Lower lobe of right lung (tissue), 2 donors: ENCODE measurements at regions not wholly inside any gene's neighbourhood (a gene's known extent, or its start where the extent isn't known, plus 50 kb on each side); places are given as distances from the start of the nearest gene placed in this dataset.

Source experiments
- ATAC-seq, 2 donors: fragments of 200-7000 bp; cut with Tn5 transposase; one replicate each; pipeline ENCODE4 v1.9.1; 2020 to 2022; ENCODE audit warnings: mild to moderate bottlenecking in 2 of 2, moderate library complexity in 2 of 2
- DNase-seq: peaks from one replicate; pipeline ENCODE4 v3.0.0-alpha.2; 2020
- H3K27ac ChIP-seq: fragments of 200-600 bp; one replicate; pipeline ENCODE4 v1.8.0; 2022
- H3K27me3 ChIP-seq: fragments of 200-600 bp; one replicate; pipeline ENCODE4 v1.8.0; 2022; ENCODE audit warnings: low read depth
- H3K36me3 ChIP-seq: fragments of 200-600 bp; one replicate; pipeline ENCODE4 v1.8.0; 2022; ENCODE audit warnings: mild to moderate bottlenecking
- H3K4me1 ChIP-seq: fragments of 200-600 bp; one replicate; pipeline ENCODE4 v1.8.0; 2022
- H3K4me3 ChIP-seq: fragments of 200-600 bp; one replicate; pipeline ENCODE4 v1.8.0; 2022; ENCODE audit warnings: mild to moderate bottlenecking
- H3K9me3 ChIP-seq: fragments of 200-600 bp; one replicate; pipeline ENCODE4 v1.8.0; 2022
- intact Hi-C: fragments of 100-400 bp; cut with DNase I; formaldehyde crosslinking; loops from one replicate; pipeline ENCODE4 v1.11.0; 2022
- TF ChIP-seq, protein P1 (sequence below): fragments of 200-600 bp; IDR thresholded peaks from one replicate; pipeline ENCODE4 v1.8.0; 2022; ENCODE audit warnings: antibody characterized with exemption, mild to moderate bottlenecking
- donor health status: DM: no; HTN: yes; CAD: no; lungs with severe emphysema.

DNA sequence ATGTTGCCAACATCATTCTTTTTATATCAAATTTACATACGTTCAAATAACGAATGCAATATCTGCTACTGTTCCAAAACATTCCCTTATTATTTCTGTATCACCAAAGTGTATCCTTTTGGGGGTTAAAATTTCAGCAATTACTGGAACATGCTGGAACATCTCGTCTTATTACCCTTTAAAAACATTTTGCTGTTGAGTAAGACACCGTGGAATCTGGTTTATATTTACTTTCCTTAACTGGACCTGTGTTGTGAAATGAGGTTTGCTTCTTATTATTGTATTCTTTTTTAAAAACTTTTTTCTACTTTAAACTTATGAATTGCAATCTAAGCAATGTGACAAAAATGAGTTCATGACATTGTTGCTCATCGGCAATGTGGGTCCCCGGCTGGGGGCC lies 87.4 kb upstream of the PTPRM start:
- Histone ChIP-seq H3K9me3 (no peaks in the 10 kb centered on the region), H3K27ac (no peak overlapping the region), H3K4me3 (no peak overlapping the region), H3K4me1 (no peaks in the 10 kb centered on the region), H3K36me3 (no peaks in the 10 kb centered on the region), H3K27me3 (no peaks in the 10 kb centered on the region)
- intact Hi-C loops, result no loop called here
- ATAC-seq, result no peak
- no peak for DNase-seq
- TF ChIP-seq, protein P1, sequence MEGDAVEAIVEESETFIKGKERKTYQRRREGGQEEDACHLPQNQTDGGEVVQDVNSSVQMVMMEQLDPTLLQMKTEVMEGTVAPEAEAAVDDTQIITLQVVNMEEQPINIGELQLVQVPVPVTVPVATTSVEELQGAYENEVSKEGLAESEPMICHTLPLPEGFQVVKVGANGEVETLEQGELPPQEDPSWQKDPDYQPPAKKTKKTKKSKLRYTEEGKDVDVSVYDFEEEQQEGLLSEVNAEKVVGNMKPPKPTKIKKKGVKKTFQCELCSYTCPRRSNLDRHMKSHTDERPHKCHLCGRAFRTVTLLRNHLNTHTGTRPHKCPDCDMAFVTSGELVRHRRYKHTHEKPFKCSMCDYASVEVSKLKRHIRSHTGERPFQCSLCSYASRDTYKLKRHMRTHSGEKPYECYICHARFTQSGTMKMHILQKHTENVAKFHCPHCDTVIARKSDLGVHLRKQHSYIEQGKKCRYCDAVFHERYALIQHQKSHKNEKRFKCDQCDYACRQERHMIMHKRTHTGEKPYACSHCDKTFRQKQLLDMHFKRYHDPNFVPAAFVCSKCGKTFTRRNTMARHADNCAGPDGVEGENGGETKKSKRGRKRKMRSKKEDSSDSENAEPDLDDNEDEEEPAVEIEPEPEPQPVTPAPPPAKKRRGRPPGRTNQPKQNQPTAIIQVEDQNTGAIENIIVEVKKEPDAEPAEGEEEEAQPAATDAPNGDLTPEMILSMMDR, result no peak

DNA sequence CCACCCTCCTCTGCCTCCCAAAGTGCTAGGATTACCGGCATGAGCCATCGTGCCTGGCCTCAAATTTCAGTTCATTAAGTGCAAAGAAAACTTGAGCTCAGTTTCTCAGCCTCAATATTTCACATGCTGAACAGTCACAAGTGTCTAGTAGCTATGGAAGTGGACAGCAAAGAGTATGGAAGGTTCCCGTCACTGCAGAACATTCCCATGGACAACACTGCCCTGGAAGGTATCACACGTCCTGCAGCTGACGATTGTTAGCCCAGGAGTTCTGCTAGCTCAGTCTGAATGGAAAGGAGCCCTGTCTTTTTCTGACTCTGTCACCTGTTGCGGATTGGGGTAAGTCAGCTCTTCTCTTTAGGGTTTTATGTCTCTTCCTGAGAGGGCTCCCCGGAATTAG lies 86.2 kb upstream of the PTPRM start:
- Histone ChIP-seq H3K9me3 (no peaks in the 10 kb centered on the region), H3K4me3 (no peak overlapping the region), H3K36me3 (no peaks in the 10 kb centered on the region), H3K27me3 (no peaks in the 10 kb centered on the region), H3K27ac (no peak overlapping the region), H3K4me1 (no peaks in the 10 kb centered on the region)
- intact Hi-C loops, result no loop called here
- TF ChIP-seq, protein P1, result no peak
- ATAC-seq, result no peak
- DNase-seq, result no peak

DNA sequence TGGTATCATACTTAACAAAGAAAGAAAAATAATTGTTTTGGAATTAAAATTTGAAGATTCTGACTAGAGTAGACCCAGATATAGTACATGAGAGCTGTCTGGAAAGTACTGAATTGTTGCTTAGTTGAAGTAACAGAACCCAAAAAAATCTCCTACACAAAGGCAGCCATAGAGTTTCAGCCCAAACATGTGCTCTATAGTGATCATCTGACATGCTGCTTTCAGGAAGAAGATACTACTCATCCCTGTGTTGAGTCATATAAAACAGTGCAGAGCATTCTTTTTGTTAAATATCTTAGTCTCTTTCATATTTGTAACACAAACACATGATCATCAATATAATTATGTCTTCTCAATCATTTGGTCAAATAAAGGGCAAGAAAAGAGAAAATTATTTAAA lies 84.8 kb upstream of the PTPRM start:
- H3K4me3 ChIP-seq, result no peak overlapping the region
- intact Hi-C loops, result no loop called here
- TF ChIP-seq, protein P1, result no peak
- no peaks in the 10 kb centered on the region for H3K9me3 ChIP-seq
- no peak overlapping the region for H3K27ac ChIP-seq
- H3K4me1 ChIP-seq, result no peaks in the 10 kb centered on the region
- ATAC-seq, result no peak
- H3K27me3 ChIP-seq, result no peaks in the 10 kb centered on the region
- no peak for DNase-seq
- no peaks in the 10 kb centered on the region for H3K36me3 ChIP-seq

DNA sequence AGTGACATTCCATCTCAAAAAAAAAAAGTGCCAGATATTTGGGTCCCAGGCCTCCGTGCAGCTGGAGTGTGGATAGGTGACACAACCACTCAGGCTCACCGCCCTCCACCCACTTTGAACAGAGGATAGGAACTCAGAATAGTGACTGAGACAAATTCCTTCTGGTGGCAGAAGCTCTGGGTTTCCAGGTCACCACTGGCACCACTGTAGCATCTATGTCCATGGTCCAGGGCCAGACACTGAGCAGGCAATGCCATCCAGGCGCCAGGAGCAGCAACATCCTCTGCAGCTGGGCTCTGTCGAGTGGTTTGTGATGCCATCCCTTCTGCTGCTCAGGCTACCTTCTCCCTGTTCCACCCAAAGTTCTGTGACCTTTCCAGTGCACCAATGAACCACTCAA lies 81.5 kb upstream of the PTPRM start:
- Histone ChIP-seq H3K4me3 (no peak overlapping the region), H3K27ac (no peak overlapping the region), H3K9me3 (no peaks in the 10 kb centered on the region), H3K27me3 (no peaks in the 10 kb centered on the region), H3K4me1 (no peaks in the 10 kb centered on the region), H3K36me3 (no peaks in the 10 kb centered on the region)
- no peak for ATAC-seq
- intact Hi-C loops, result no loop called here
- TF ChIP-seq, protein P1, result no peak
- no peak for DNase-seq

DNA sequence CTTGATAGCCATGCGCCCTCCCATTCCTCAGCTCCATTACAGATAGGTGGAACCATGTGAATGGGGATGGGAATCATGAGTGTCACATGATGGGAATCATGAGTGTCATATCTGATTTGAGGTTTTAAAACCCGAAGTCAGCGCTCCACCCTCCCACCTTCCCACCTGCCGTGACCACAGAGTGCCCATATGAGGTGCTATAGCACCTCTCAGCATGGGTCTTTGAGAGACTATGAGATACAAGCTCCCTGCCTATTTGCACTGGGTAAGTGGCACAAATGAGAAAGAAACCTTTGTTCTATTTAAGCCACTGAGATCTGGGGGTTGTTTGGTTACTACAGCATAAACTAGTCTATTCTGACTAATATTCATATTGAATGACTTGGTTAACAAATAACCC lies 78.5 kb upstream of the PTPRM start:
- Histone ChIP-seq H3K4me3 (no peak overlapping the region), H3K36me3 (no peaks in the 10 kb centered on the region), H3K9me3 (no peaks in the 10 kb centered on the region), H3K27ac (no peak overlapping the region), H3K4me1 (no peaks in the 10 kb centered on the region), H3K27me3 (no peaks in the 10 kb centered on the region)
- intact Hi-C loops, result no loop called here
- no peak for ATAC-seq
- TF ChIP-seq, protein P1, result no peak
- DNase-seq, result no peak

DNA sequence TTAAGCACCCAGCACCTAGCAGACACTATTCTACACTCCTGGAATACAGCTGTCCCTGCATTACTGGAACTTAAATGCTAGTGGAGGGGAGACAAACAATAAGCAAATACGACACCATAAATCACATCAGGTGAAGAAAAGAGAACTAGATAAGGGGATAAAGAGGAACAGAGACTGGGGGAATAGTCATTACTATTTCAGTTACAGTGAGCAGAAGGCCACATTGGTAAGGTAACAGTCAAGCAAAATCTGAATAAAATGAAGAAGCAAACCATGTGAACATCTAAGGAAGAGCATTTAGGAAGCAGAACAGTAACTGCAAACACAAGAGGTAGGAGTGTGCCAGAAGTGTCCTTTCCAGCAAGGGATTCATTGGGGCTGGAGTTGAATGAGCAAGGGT lies 77.0 kb upstream of the PTPRM start:
- intact Hi-C loops, result no loop called here
- no peaks in the 10 kb centered on the region for H3K36me3 ChIP-seq
- no peaks in the 10 kb centered on the region for H3K4me1 ChIP-seq
- no peak overlapping the region for H3K27ac ChIP-seq
- TF ChIP-seq, protein P1, result no peak
- no peaks in the 10 kb centered on the region for H3K27me3 ChIP-seq
- H3K9me3 ChIP-seq, result no peaks in the 10 kb centered on the region
- DNase-seq (no peak), ATAC-seq (no peak)
- no peak overlapping the region for H3K4me3 ChIP-seq
